ENCODE measurements at regions not wholly inside any gene's neighbourhood (a gene's known extent, or its start where the extent isn't known, plus 50 kb on each side); places are given as distances from the start of the nearest gene placed in this dataset.

DNA sequence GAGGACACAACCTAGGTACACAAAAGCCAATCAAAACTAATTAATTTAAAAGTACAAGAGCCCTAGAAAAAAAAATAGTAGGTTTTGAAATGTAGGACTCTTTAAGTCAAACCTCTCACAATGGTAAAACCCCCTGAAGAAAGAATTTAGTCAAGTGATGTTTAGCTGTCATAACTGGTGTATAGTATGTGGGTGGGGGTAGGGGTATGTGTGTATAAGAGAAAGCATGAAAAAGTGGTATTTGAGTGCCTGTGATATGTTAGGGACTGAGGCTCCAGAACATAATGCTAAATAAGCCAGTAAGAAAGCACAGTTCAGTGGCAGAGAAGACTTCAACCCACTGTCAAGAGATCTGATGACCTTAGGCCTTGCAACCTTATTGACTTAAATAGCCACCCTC is 507.9 kb downstream of the TTLL7 start:
- TF ChIP-seq POLR2AphosphoS5 (IDR thresholded peaks at IDR 0.05; ENCODE audit: low read depth, low read length) (no peak), TAF1 (IDR thresholded peaks at IDR 0.05; ENCODE audit: borderline replicate concordance, insufficient read depth, low read length) (no peak)
- TF ChIP-seq, protein P1, sequence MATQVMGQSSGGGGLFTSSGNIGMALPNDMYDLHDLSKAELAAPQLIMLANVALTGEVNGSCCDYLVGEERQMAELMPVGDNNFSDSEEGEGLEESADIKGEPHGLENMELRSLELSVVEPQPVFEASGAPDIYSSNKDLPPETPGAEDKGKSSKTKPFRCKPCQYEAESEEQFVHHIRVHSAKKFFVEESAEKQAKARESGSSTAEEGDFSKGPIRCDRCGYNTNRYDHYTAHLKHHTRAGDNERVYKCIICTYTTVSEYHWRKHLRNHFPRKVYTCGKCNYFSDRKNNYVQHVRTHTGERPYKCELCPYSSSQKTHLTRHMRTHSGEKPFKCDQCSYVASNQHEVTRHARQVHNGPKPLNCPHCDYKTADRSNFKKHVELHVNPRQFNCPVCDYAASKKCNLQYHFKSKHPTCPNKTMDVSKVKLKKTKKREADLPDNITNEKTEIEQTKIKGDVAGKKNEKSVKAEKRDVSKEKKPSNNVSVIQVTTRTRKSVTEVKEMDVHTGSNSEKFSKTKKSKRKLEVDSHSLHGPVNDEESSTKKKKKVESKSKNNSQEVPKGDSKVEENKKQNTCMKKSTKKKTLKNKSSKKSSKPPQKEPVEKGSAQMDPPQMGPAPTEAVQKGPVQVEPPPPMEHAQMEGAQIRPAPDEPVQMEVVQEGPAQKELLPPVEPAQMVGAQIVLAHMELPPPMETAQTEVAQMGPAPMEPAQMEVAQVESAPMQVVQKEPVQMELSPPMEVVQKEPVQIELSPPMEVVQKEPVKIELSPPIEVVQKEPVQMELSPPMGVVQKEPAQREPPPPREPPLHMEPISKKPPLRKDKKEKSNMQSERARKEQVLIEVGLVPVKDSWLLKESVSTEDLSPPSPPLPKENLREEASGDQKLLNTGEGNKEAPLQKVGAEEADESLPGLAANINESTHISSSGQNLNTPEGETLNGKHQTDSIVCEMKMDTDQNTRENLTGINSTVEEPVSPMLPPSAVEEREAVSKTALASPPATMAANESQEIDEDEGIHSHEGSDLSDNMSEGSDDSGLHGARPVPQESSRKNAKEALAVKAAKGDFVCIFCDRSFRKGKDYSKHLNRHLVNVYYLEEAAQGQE (IDR thresholded peaks at IDR 0.05; ENCODE audit: insufficient read depth in 1 of 2, low read depth in 2 of 2, low read length in 2 of 2) = no peak
